Vagina (tissue), 2 donors: ENCODE measurements at regions not wholly inside any gene's neighbourhood (a gene's known extent, or its start where the extent isn't known, plus 50 kb on each side); places are given as distances from the start of the nearest gene placed in this dataset.

Experiments used
- DNase-seq, 2 donors: peaks; one replicate each; pipeline ENCODE4 v3.0.0-alpha.2; 2017; ENCODE audit errors: extremely low spot score in 2 of 2
- H3K27ac ChIP-seq: fragments of 200-600 bp; sonication (generic); one replicate; pipeline ENCODE4 v1.5.1; 2019
- H3K27me3 ChIP-seq: fragments of 200-600 bp; sonication (generic); one replicate; pipeline ENCODE4 v1.5.1; 2019
- H3K36me3 ChIP-seq, 2 donors: fragments of 200-600 bp; sonication (generic); one replicate each; pipeline ENCODE4 v1.5.1; 2017 to 2019
- H3K4me1 ChIP-seq: fragments of 200-600 bp; sonication (generic); one replicate; pipeline ENCODE4 v1.5.1; 2019
- H3K4me3 ChIP-seq, 2 donors: fragments of 200-600 bp; sonication (generic); 1 replicate in 1 of 2; 2 replicates in 1 of 2; pipeline ENCODE4 v1.5.1; 2016 to 2019
- H3K9me3 ChIP-seq: fragments of 200-600 bp; sonication (generic); one replicate; pipeline ENCODE4 v1.5.1; 2019
- POLR2A ChIP-seq, 2 donors: fragments of 450-650 bp; IDR thresholded peaks; one replicate each; pipeline ENCODE4 v1.6.1; 2017; ENCODE audit warnings: antibody characterized with exemption in 2 of 2, mild to moderate bottlenecking in 2 of 2, moderate library complexity in 2 of 2
- POLR2AphosphoS5 ChIP-seq, 2 donors: sonication (generic); formaldehyde crosslinking; IDR thresholded peaks; one replicate each; pipeline ENCODE4 v1.9.0; 2017; ENCODE audit warnings: antibody characterized with exemption in 2 of 2, mild to moderate bottlenecking in 2 of 2, low read depth in 1 of 2; ENCODE audit not compliant: insufficient read depth in 1 of 2
- intact Hi-C: fragments of 100-400 bp; cut with DNase I; formaldehyde crosslinking; loops from one replicate; pipeline ENCODE4 v1.15.1; 2023
- TF ChIP-seq, protein P1 (sequence below), 3 experiments: fragments of 450-650 bp in 2 of 3; fragments of 200-600 bp in 1 of 3; sonication (generic) in 1 of 3; IDR thresholded peaks; one replicate each; pipeline ENCODE4 v1.5.1; 2017 to 2019; ENCODE audit warnings: antibody characterized with exemption in 3 of 3, mild to moderate bottlenecking in 2 of 3, moderate library complexity in 2 of 3

DNA sequence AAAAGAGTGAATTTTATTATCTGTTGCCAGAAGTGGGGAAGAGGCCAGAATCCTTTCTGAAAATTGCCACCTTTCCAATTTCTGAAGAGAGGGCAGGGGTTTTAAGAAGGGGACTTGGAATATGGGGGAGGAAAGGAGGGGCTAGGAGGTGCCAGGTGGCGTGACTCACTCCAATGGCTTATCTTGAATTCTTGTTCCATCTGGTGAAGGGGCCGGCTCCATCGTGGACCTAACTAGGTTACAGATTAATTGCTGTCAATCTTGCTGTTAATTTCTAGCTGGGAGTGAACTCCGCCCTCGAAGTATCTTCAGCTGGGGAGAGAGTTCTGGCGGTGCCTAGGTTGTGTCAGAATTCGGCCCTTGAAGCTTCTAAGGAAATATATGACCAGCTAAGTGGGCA, 138.7 kb downstream of the YTHDC2 start:
- DNase-seq, result no peak
- intact Hi-C loops, result no loop called here
- no peaks in the 10 kb centered on the region for H3K9me3 ChIP-seq
- no peaks in the 10 kb centered on the region for H3K4me1 ChIP-seq
- TF ChIP-seq, protein P1, sequence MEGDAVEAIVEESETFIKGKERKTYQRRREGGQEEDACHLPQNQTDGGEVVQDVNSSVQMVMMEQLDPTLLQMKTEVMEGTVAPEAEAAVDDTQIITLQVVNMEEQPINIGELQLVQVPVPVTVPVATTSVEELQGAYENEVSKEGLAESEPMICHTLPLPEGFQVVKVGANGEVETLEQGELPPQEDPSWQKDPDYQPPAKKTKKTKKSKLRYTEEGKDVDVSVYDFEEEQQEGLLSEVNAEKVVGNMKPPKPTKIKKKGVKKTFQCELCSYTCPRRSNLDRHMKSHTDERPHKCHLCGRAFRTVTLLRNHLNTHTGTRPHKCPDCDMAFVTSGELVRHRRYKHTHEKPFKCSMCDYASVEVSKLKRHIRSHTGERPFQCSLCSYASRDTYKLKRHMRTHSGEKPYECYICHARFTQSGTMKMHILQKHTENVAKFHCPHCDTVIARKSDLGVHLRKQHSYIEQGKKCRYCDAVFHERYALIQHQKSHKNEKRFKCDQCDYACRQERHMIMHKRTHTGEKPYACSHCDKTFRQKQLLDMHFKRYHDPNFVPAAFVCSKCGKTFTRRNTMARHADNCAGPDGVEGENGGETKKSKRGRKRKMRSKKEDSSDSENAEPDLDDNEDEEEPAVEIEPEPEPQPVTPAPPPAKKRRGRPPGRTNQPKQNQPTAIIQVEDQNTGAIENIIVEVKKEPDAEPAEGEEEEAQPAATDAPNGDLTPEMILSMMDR (IDR thresholded peaks at IDR 0.05), result no peak
- TF ChIP-seq POLR2AphosphoS5 (IDR thresholded peaks at IDR 0.05; ENCODE audit: insufficient read depth in 1 of 2, low read depth in 1 of 2) (no peak), POLR2A (IDR thresholded peaks at IDR 0.05) (no peak)
- H3K36me3 ChIP-seq, result no peaks in the 10 kb centered on the region
- H3K27ac ChIP-seq, result no peak overlapping the region
- H3K27me3 ChIP-seq, result no peaks in the 10 kb centered on the region
- H3K4me3 ChIP-seq, result no peak overlapping the region

DNA sequence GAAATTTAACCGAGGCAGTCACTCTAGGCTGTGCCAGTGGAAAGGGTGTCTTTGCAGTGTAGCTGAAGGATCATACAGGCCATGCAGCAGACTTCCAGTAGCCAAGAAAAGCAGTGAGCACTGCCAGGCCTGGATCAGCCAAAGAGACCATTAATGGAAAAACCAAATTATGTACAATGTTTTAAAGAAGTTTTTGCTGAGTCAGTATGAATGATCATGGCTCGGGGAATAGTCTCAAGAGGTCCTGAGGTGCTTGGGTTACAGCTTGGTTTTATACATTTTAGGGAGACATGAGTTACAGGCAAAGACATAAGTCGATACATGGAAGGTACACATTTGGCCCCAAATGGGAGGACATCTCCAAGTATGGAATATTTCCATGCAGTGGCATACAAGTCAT, 141.3 kb downstream of the YTHDC2 start:
- no peaks in the 10 kb centered on the region for H3K27me3 ChIP-seq
- H3K27ac ChIP-seq, result no peak overlapping the region
- TF ChIP-seq, protein P1 (IDR thresholded peaks at IDR 0.05), result no peak
- TF ChIP-seq POLR2AphosphoS5 (IDR thresholded peaks at IDR 0.05; ENCODE audit: insufficient read depth in 1 of 2, low read depth in 1 of 2) (no peak), POLR2A (IDR thresholded peaks at IDR 0.05) (no peak)
- no peak overlapping the region for H3K4me3 ChIP-seq
- intact Hi-C loops, result no loop called here
- no peaks in the 10 kb centered on the region for H3K4me1 ChIP-seq
- H3K9me3 ChIP-seq, result no peaks in the 10 kb centered on the region
- DNase-seq, result no peak
- no peaks in the 10 kb centered on the region for H3K36me3 ChIP-seq

DNA sequence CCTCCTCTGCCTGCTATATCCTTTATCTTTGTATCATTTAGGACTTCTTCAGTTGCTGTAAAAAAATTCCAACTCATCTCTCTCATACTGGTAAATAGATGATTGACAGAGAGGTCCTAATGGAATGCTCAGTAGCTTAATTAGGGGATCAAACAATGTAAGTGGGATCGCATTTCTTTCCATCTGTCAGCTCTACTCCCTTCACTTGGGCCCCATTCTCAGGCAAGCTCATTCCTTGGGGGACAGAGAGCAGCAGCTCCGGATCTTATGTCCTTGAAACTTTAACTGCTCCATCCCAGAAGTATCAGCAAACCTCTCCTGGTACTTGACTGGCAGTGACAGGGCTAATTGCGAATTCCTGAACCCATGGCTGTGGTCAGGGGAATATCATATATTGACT, 146.7 kb downstream of the YTHDC2 start:
- Histone ChIP-seq H3K4me1 (no peaks in the 10 kb centered on the region), H3K27me3 (no peaks in the 10 kb centered on the region), H3K36me3 (no peaks in the 10 kb centered on the region), H3K4me3 (no peak overlapping the region), H3K9me3 (no peaks in the 10 kb centered on the region), H3K27ac (no peak overlapping the region)
- intact Hi-C loops, result no loop called here
- no peak for DNase-seq
- TF ChIP-seq POLR2A (IDR thresholded peaks at IDR 0.05) (no peak), POLR2AphosphoS5 (IDR thresholded peaks at IDR 0.05; ENCODE audit: insufficient read depth in 1 of 2, low read depth in 1 of 2) (no peak)
- TF ChIP-seq, protein P1 (IDR thresholded peaks at IDR 0.05), result no peak

DNA sequence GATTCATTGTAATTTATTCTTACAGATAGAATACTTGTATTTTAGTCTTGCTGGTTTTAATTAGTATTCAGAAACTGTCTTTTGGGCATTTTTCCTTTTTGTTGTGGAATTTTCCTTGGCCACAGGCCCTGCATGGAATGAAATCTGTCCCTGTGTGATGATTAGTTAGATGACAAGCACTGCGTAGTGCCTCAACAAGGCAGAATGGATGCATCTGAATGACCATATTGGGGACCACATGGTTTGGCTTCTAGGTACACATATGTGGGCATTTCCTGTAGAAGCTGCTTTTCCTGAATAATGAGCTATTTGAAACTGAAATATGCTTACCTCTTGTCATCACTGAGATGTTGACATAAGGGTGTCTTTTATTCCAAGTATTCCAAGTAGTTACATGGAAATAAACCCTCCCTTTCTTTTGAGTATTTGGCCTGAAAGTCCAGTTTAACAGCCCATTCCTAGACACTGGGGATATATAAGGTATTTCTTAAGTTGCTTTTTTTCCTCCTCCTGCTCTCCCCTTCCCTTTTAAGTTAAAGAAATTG, 147.3 kb downstream of the YTHDC2 start:
- H3K27ac ChIP-seq, result no peak overlapping the region
- H3K36me3 ChIP-seq, result no peaks in the 10 kb centered on the region
- no peak for DNase-seq
- no peaks in the 10 kb centered on the region for H3K9me3 ChIP-seq
- H3K4me1 ChIP-seq, result no peaks in the 10 kb centered on the region
- TF ChIP-seq POLR2A (IDR thresholded peaks at IDR 0.05) (no peak), POLR2AphosphoS5 (IDR thresholded peaks at IDR 0.05; ENCODE audit: insufficient read depth in 1 of 2, low read depth in 1 of 2) (no peak)
- TF ChIP-seq, protein P1 (IDR thresholded peaks at IDR 0.05), result no peak
- intact Hi-C loops, result no loop called here
- H3K4me3 ChIP-seq, result no peak overlapping the region
- no peaks in the 10 kb centered on the region for H3K27me3 ChIP-seq

DNA sequence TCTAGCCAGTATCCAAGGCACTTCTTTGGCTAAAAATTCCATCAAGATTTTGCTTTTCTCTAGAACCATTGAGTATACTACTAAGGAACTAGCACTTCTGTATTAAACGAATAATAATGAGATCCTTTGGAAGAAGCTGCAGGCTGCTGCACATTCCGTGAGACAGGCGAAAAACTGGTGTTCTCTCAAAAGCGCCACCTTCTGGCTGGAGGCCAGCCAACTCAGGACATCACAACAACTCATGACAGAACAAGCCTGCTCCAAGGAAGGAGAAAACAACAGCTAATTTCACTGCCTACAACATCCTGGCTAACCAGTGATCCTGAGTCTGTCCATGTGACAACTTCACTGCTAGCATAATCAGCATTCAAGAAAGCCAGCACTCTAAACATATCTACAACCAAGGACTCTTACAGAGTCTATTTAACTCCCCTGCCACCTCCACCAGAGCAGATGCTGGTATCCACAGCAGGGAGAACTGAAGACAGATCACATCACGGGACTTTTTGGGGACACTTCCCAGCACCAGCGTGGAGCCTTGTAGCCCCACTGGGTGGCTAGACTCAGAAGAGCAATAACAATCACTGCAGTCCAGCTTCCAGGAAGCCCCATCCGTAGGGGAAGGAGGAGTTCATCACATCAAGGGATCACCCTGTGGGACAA, 150.5 kb downstream of the YTHDC2 start:
- TF ChIP-seq POLR2AphosphoS5 (IDR thresholded peaks at IDR 0.05; ENCODE audit: insufficient read depth in 1 of 2, low read depth in 1 of 2) (no peak), POLR2A (IDR thresholded peaks at IDR 0.05) (no peak)
- TF ChIP-seq, protein P1 (IDR thresholded peaks at IDR 0.05), result no peak
- no peak overlapping the region for H3K4me3 ChIP-seq
- H3K4me1 ChIP-seq, result no peaks in the 10 kb centered on the region
- no peak overlapping the region for H3K27ac ChIP-seq
- DNase-seq, result no peak
- H3K9me3 ChIP-seq, result no peaks in the 10 kb centered on the region
- H3K27me3 ChIP-seq, result no peaks in the 10 kb centered on the region
- intact Hi-C loops, result no loop called here
- no peaks in the 10 kb centered on the region for H3K36me3 ChIP-seq
